Stomach (tissue), 4 donors: ENCODE measurements at regions not wholly inside any gene's neighbourhood (a gene's known extent, or its start where the extent isn't known, plus 50 kb on each side); places are given as distances from the start of the nearest gene placed in this dataset.
"Not testable (repeated sequence)": the region's sequence is repeated elsewhere in the genome, so short reads cannot be mapped to it uniquely, and the experiment has no call there.

ENCODE experiments used
- CTCF ChIP-seq, 7 experiments: fragments of 450-650 bp in 4 of 7; fragments of 200-600 bp in 3 of 7; sonication (generic) in 3 of 7; IDR thresholded peaks; one replicate each; pipeline ENCODE4 v1.5.1; 2016 to 2019; ENCODE audit warnings: antibody characterized with exemption in 7 of 7, control low read depth in 2 of 7, mild to moderate bottlenecking in 1 of 7
- EP300 ChIP-seq: sonication (generic); formaldehyde crosslinking; IDR thresholded peaks from one replicate; pipeline ENCODE4 v1.6.1; 2017; ENCODE audit warnings: antibody characterized with exemption
- POLR2A ChIP-seq, 4 donors: fragments of 450-650 bp; IDR thresholded peaks; one replicate each; pipeline ENCODE4 v1.6.1; 2016; ENCODE audit warnings: antibody characterized with exemption in 4 of 4, control low read depth in 2 of 4, mild to moderate bottlenecking in 1 of 4, moderate library complexity in 1 of 4
- POLR2AphosphoS5 ChIP-seq, 3 donors: sonication (generic); formaldehyde crosslinking; IDR thresholded peaks; one replicate each; pipeline ENCODE4 v1.6.1; 2016; ENCODE audit warnings: antibody characterized with exemption in 3 of 3

DNA sequence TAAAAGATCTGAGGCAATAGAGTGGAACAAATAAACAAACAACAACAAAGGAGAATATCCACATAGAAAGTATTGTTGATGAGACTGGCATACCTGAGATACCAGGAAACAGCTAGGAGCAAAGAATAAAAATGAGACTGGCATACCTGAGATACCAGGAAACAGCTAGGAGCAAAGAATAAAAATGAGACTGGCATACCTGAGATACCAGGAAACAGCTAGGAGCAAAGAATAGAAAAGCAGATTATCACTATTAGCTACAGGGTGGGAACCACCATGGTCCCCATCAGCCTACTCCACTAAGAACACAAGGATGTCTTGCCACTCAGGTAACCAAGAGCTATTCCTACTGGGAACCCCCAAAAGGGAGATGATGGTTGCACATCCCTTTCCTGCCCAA, 230.2 kb upstream of the MMS22L start:
- not testable (repeated sequence) for TF ChIP-seq CTCF (IDR thresholded peaks at IDR 0.05); POLR2A (IDR thresholded peaks at IDR 0.05); EP300; POLR2AphosphoS5 (IDR thresholded peaks at IDR 0.05)
